Activated naive CD8-positive, alpha-beta T cell (primary cell): ENCODE measurements at regions not wholly inside any gene's neighbourhood (a gene's known extent, or its start where the extent isn't known, plus 50 kb on each side); places are given as distances from the start of the nearest gene placed in this dataset.
"Not testable (repeated sequence)": the region's sequence is repeated elsewhere in the genome, so short reads cannot be mapped to it uniquely, and the experiment has no call there.

Experiments used
- H3K27ac Mint-ChIP-seq: one replicate; pipeline ENCODE4 v1.8.0; 2021; ENCODE audit warnings: mixed read lengths
- H3K27me3 Mint-ChIP-seq: one replicate; pipeline ENCODE4 v1.8.0; 2021; ENCODE audit warnings: mixed read lengths
- H3K36me3 Mint-ChIP-seq: one replicate; pipeline ENCODE4 v1.8.0; 2021; ENCODE audit warnings: mixed read lengths
- H3K4me1 Mint-ChIP-seq: one replicate; pipeline ENCODE4 v1.8.0; 2021; ENCODE audit warnings: low read depth, mixed read lengths
- H3K4me3 Mint-ChIP-seq: one replicate; pipeline ENCODE4 v1.8.0; 2021; ENCODE audit warnings: mild to moderate bottlenecking, mixed read lengths
- H3K9me3 Mint-ChIP-seq: one replicate; pipeline ENCODE4 v1.8.0; 2021; ENCODE audit warnings: low read depth, mixed read lengths

DNA sequence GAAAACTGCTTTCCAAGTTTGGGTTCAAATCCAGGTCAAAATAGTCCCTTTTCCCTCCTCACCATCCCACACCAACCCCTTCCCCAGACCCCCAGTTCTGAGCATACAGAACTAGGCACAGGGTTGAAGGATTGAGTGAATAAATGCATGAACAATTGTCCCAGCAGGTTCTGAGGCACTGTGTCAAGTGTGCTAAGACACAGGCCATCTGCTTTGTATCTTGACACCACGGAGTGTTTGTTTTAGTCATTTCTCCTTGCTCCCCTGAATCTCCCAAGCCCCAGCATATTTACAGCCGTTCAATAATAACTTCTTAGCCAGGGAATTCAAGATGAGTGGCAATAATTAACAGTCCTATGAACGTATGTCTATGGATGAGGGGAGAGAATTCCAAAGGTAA lies 102.8 kb upstream of the JARID2 start:
- H3K27me3 Mint-ChIP-seq, result no peaks in the 10 kb centered on the region
- H3K27ac Mint-ChIP-seq, result no peak overlapping the region
- H3K4me3 Mint-ChIP-seq, result no peak overlapping the region
- H3K9me3 Mint-ChIP-seq, result no peaks in the 10 kb centered on the region
- H3K36me3 Mint-ChIP-seq, result no peaks in the 10 kb centered on the region
- no peaks in the 10 kb centered on the region for H3K4me1 Mint-ChIP-seq

DNA sequence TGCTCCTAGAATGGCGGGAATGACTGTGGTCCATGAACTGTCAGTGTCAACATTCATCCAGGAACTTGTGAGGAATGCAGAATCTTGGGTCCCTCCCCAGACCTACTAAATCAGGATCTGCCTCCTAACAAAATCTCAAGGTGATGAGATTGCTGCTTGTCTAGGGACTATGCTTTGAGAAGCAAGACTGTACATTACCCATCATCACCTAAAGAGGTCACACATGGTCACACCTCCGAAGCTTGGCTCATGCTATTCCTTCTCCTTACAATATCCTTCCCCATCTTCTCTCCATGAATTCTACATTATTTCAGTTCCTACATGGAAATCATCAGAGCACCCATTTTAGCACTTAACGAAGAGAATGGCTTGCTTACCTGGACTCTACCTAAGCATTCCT lies 102.3 kb upstream of the JARID2 start:
- no peak overlapping the region for H3K27ac Mint-ChIP-seq
- no peaks in the 10 kb centered on the region for H3K36me3 Mint-ChIP-seq

GRCh38 chr6:15145821-15146220 lies 100.0 kb upstream of the JARID2 start:
- Mint-ChIP-seq H3K36me3 (no peaks in the 10 kb centered on the region), H3K27me3 (no peaks in the 10 kb centered on the region), H3K27ac (no peak overlapping the region), H3K4me1 (no peaks in the 10 kb centered on the region), H3K9me3 (no peaks in the 10 kb centered on the region), H3K4me3 (no peak overlapping the region)

More for the DNA sequence above, 102.3 kb upstream of the JARID2 start:
- H3K4me3 Mint-ChIP-seq, result no peak overlapping the region
- H3K4me1 Mint-ChIP-seq, result no peaks in the 10 kb centered on the region
- H3K27me3 Mint-ChIP-seq, result no peaks in the 10 kb centered on the region
- no peaks in the 10 kb centered on the region for H3K9me3 Mint-ChIP-seq

- Mint-ChIP-seq H3K4me3 (no peak overlapping the region), H3K27ac (no peak overlapping the region), H3K27me3 (no peaks in the 10 kb centered on the region), H3K4me1 (no peaks in the 10 kb centered on the region), H3K9me3 (no peaks in the 10 kb centered on the region), H3K36me3 (no peaks in the 10 kb centered on the region)
Measured at GRCh38 chr6:15147827-15148226, 98.0 kb upstream of the JARID2 start.

- Mint-ChIP-seq H3K36me3 (no peaks in the 10 kb centered on the region), H3K4me3 (no peak overlapping the region), H3K27ac (no peak overlapping the region), H3K27me3 (no peaks in the 10 kb centered on the region), H3K9me3 (no peaks in the 10 kb centered on the region), H3K4me1 (no peaks in the 10 kb centered on the region)
Measured at GRCh38 chr6:15148356-15148946, 97.4 kb upstream of the JARID2 start.

GRCh38 chr6:15150207-15150606 lies 95.7 kb upstream of the JARID2 start:
- H3K27me3 Mint-ChIP-seq, result no peaks in the 10 kb centered on the region
- no peaks in the 10 kb centered on the region for H3K4me1 Mint-ChIP-seq
- H3K9me3 Mint-ChIP-seq, result no peaks in the 10 kb centered on the region
- H3K36me3 Mint-ChIP-seq, result no peaks in the 10 kb centered on the region
- H3K4me3 Mint-ChIP-seq, result no peak overlapping the region
- H3K27ac Mint-ChIP-seq, result no peak overlapping the region

DNA sequence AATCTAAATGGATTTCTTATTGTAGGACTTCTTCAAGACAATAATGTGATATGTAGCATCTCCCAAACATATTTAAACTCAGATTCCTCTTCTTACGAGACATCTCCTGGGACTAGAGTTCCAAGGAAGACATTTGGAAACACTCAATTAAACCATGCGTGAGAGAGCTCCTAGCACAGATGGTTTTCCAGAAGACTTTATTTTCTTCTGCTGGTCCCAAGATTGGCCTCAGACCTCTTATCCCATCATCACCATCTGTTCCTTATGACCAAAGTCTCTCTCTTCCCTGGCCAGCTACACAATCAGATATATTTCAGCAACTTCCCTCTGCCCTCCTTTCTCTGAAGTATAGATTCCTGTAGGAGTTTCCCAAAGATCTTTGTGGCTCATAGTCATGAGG lies 93.2 kb upstream of the JARID2 start:
- H3K4me3 Mint-ChIP-seq, result no peak overlapping the region
- H3K27ac Mint-ChIP-seq, result no peak overlapping the region
- no peaks in the 10 kb centered on the region for H3K4me1 Mint-ChIP-seq
- H3K36me3 Mint-ChIP-seq, result no peaks in the 10 kb centered on the region
- H3K27me3 Mint-ChIP-seq, result no peaks in the 10 kb centered on the region
- no peaks in the 10 kb centered on the region for H3K9me3 Mint-ChIP-seq

DNA sequence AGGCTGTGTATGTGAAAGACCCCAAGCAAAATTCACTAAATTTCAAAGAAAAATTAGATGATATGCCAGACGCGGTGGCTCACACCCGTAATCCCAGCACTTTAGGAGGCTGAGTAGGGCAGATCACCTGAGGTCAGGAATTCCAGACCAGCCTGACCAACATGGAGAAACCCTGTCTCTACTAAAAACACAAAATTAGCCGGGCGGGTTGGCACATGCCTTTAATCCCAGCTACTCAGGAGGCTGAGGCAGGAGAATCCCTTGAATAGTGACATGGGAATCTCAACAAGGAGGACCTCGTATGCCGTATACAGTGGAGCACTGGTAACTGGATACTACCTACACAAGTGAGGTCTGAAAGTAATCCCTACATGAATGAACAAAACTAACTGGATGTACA lies 92.7 kb upstream of the JARID2 start:
- Mint-ChIP-seq H3K27me3 (no peaks in the 10 kb centered on the region), H3K27ac (no peak overlapping the region), H3K4me1 (no peaks in the 10 kb centered on the region), H3K4me3 (no peak overlapping the region), H3K36me3 (no peaks in the 10 kb centered on the region), H3K9me3 (no peaks in the 10 kb centered on the region)

DNA sequence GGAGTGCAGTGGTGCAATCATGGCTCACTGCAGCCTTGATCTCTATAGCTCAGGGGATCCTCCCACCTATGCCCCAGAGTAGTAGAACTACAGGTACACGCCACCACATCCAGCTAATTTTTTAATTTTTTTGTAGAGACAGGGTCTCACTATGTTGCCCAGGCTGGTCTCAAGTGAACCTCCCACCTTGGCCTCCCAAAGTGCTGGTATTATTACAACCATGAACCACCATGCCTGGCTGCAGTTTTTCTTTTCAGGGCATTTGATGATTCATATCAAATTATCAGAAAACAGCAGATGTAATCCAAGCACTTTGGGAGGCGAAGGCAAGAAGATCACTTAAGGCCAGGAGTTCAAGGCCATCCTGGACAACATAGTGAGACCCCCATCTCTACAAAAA lies 88.4 kb upstream of the JARID2 start:
- Mint-ChIP-seq H3K9me3 (no peaks in the 10 kb centered on the region), H3K4me1 (no peaks in the 10 kb centered on the region), H3K36me3 (no peaks in the 10 kb centered on the region), H3K27ac (no peak overlapping the region), H3K4me3 (no peak overlapping the region), H3K27me3 (no peaks in the 10 kb centered on the region)

- Mint-ChIP-seq H3K36me3 (no peaks in the 10 kb centered on the region), H3K27ac (no peak overlapping the region), H3K9me3 (no peaks in the 10 kb centered on the region), H3K27me3 (no peaks in the 10 kb centered on the region), H3K4me3 (no peak overlapping the region), H3K4me1 (no peaks in the 10 kb centered on the region)
Measured at GRCh38 chr6:15158821-15159619, 86.8 kb upstream of the JARID2 start.

GRCh38 chr6:15160812-15161211 lies 85.1 kb upstream of the JARID2 start:
- no peaks in the 10 kb centered on the region for H3K27me3 Mint-ChIP-seq
- no peak overlapping the region for H3K4me3 Mint-ChIP-seq
- no peaks in the 10 kb centered on the region for H3K36me3 Mint-ChIP-seq
- H3K27ac Mint-ChIP-seq, result no peak overlapping the region
- H3K4me1 Mint-ChIP-seq, result no peaks in the 10 kb centered on the region
- H3K9me3 Mint-ChIP-seq, result no peaks in the 10 kb centered on the region

DNA sequence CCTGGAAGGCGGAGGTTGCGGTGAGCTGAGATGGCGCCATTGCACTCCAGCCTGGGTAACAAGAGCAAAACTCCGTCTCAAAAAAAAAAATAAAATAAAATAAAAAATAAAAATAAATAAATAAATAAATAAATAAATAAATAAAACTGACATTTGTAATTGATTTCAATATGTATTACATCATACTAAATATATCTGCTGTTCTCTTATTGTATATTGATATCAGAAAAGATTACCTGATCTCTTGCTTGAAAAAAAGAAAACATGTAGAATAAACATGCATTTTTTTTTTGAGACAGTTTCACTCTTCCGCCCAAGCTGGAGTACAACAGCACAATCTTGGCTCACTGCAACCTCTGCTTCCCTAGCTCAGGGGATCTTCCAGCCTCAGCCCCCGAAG lies 81.0 kb upstream of the JARID2 start:
- H3K4me3 Mint-ChIP-seq, H3K27ac Mint-ChIP-seq, H3K27me3 Mint-ChIP-seq, H3K9me3 Mint-ChIP-seq, H3K36me3 Mint-ChIP-seq, H3K4me1 Mint-ChIP-seq: not testable (repeated sequence)

GRCh38 chr6:15166121-15166520 lies 79.7 kb upstream of the JARID2 start:
- no peaks in the 10 kb centered on the region for H3K27me3 Mint-ChIP-seq
- no peak overlapping the region for H3K27ac Mint-ChIP-seq
- H3K9me3 Mint-ChIP-seq, result no peaks in the 10 kb centered on the region
- H3K36me3 Mint-ChIP-seq, result no peaks in the 10 kb centered on the region
- H3K4me3 Mint-ChIP-seq, result no peak overlapping the region
- no peaks in the 10 kb centered on the region for H3K4me1 Mint-ChIP-seq

DNA sequence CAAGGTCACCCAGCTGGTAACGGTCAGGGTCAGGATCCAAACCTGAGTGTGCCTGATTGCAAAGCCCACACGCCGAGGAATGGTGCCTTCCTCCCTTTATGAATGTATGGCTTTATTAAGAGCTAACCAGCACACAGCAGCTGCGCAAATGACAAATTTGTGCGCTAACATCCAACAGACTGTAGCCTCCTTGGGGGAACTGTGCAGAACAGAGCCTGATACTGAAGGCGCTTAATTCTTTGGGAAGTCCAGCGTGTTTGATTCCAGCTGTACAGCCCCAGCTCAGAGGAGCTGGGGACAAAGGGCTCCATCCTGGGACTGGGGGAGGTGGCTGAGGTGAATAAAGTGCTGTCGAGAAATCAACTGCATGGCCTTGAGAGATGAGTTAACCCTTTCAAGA lies 75.7 kb upstream of the JARID2 start:
- Mint-ChIP-seq H3K4me3 (no peak overlapping the region), H3K36me3 (no peaks in the 10 kb centered on the region)

GRCh38 chr6:15171026-15171425 lies 74.8 kb upstream of the JARID2 start:
- Mint-ChIP-seq H3K4me3 (no peak overlapping the region), H3K27ac (no peak overlapping the region), H3K27me3 (no peaks in the 10 kb centered on the region), H3K9me3 (no peaks in the 10 kb centered on the region), H3K36me3 (no peaks in the 10 kb centered on the region), H3K4me1 (no peaks in the 10 kb centered on the region)

More for the DNA sequence above, 75.7 kb upstream of the JARID2 start:
- Mint-ChIP-seq H3K27ac (no peak overlapping the region), H3K9me3 (no peaks in the 10 kb centered on the region), H3K27me3 (no peaks in the 10 kb centered on the region), H3K4me1 (no peaks in the 10 kb centered on the region)

GRCh38 chr6:15176816-15177370 lies 69.0 kb upstream of the JARID2 start:
- Mint-ChIP-seq H3K27ac (no peak overlapping the region), H3K36me3 (no peaks in the 10 kb centered on the region), H3K9me3 (no peaks in the 10 kb centered on the region), H3K4me1 (no peaks in the 10 kb centered on the region), H3K27me3 (no peaks in the 10 kb centered on the region), H3K4me3 (no peak overlapping the region)
